ENCODE measurements at regions not wholly inside any gene's neighbourhood (a gene's known extent, or its start where the extent isn't known, plus 50 kb on each side); places are given as distances from the start of the nearest gene placed in this dataset.

- no peak for TF ChIP-seq CTCF (IDR thresholded peaks at IDR 0.05)
- Histone ChIP-seq H3K27ac (ENCODE audit: low read length) (no peak overlapping the region), H3K4me3 (ENCODE audit: low read length) (no peak overlapping the region), H3K4me1 (ENCODE audit: control insufficient read depth, insufficient read depth, low read length) (no peaks in the 10 kb centered on the region), H3K27me3 (ENCODE audit: control insufficient read depth, insufficient read depth, low read length) (no peaks in the 10 kb centered on the region), H3K36me3 (ENCODE audit: control insufficient read depth, insufficient read depth, low read length) (no peaks in the 10 kb centered on the region), H3K9me3 (ENCODE audit: control insufficient read depth, insufficient read depth, low read length) (no peaks in the 10 kb centered on the region)
- ATAC-seq = no peak
- H3K4me3 Mint-ChIP-seq = no peak overlapping the region
- H3K36me3 Mint-ChIP-seq = no peaks in the 10 kb centered on the region
- no peaks in the 10 kb centered on the region for H3K27me3 Mint-ChIP-seq (ENCODE audit: low read depth in 2 of 2)
- intact Hi-C loops (cut with micrococcal nuclease) = no loop called here
- no peaks in the 10 kb centered on the region for H3K4me1 Mint-ChIP-seq
- H3K27ac Mint-ChIP-seq = no peak overlapping the region
- H3K9me3 Mint-ChIP-seq = peaks cover 14 to 20% of the 10 kb centered on the region in 2 donors
- WGBS (ENCODE audit: insufficient coverage) = 37% methylated on average over 1 of the region's 1 CpG
- no peak for DNase-seq
Measured at GRCh38 chr5:165397516-165397915, 1892.1 kb downstream of the MAT2B start.

- Histone ChIP-seq H3K27ac (ENCODE audit: low read length) (no peak overlapping the region), H3K4me3 (ENCODE audit: low read length) (no peak overlapping the region), H3K36me3 (ENCODE audit: control insufficient read depth, insufficient read depth, low read length) (no peaks in the 10 kb centered on the region), H3K27me3 (ENCODE audit: control insufficient read depth, insufficient read depth, low read length) (no peaks in the 10 kb centered on the region), H3K9me3 (ENCODE audit: control insufficient read depth, insufficient read depth, low read length) (no peaks in the 10 kb centered on the region), H3K4me1 (ENCODE audit: control insufficient read depth, insufficient read depth, low read length) (no peaks in the 10 kb centered on the region)
- no peaks in the 10 kb centered on the region for H3K27me3 Mint-ChIP-seq (ENCODE audit: low read depth in 2 of 2)
- H3K27ac Mint-ChIP-seq = no peak overlapping the region
- H3K9me3 Mint-ChIP-seq = peaks cover 12 to 13% of the 10 kb centered on the region in 2 donors
- ATAC-seq = no peak
- TF ChIP-seq CTCF (IDR thresholded peaks at IDR 0.05) = no peak
- no peaks in the 10 kb centered on the region for H3K4me1 Mint-ChIP-seq
- H3K4me3 Mint-ChIP-seq = no peak overlapping the region
- no peak for DNase-seq
- no peaks in the 10 kb centered on the region for H3K36me3 Mint-ChIP-seq
- intact Hi-C loops (cut with micrococcal nuclease) = no loop called here
Measured at GRCh38 chr5:165400086-165400485, 1894.7 kb downstream of the MAT2B start.

- Histone ChIP-seq H3K27me3 (ENCODE audit: control insufficient read depth, insufficient read depth, low read length) (no peaks in the 10 kb centered on the region), H3K4me1 (ENCODE audit: control insufficient read depth, insufficient read depth, low read length) (no peaks in the 10 kb centered on the region), H3K4me3 (ENCODE audit: low read length) (no peak overlapping the region), H3K9me3 (ENCODE audit: control insufficient read depth, insufficient read depth, low read length) (peaks cover 2% of the 10 kb centered on the region), H3K27ac (ENCODE audit: low read length) (no peak overlapping the region), H3K36me3 (ENCODE audit: control insufficient read depth, insufficient read depth, low read length) (no peaks in the 10 kb centered on the region)
- Mint-ChIP-seq H3K4me1 (no peaks in the 10 kb centered on the region), H3K36me3 (peaks cover 10% of the 10 kb centered on the region), H3K27ac (no peak overlapping the region), H3K27me3 (ENCODE audit: low read depth in 2 of 2) (no peaks in the 10 kb centered on the region), H3K4me3 (no peak overlapping the region), H3K9me3 (peaks cover 16 to 33% of the 10 kb centered on the region in 2 donors)
- ATAC-seq (no peak), DNase-seq (no peak)
- no CpG with 5 or more reads among the region's 2 CpGs for WGBS (ENCODE audit: insufficient coverage)
- intact Hi-C loops (cut with micrococcal nuclease) = no loop called here
- TF ChIP-seq CTCF (IDR thresholded peaks at IDR 0.05) = no peak
Measured at GRCh38 chr5:165404917-165405316, 1899.5 kb downstream of the MAT2B start.

GRCh38 chr5:165405340-165405739 is 1899.9 kb downstream of the MAT2B start:
- no peak overlapping the region for H3K4me3 ChIP-seq (ENCODE audit: low read length)
- ATAC-seq (no peak), DNase-seq (no peak)
- no peaks in the 10 kb centered on the region for H3K27me3 ChIP-seq (ENCODE audit: control insufficient read depth, insufficient read depth, low read length)
- no peaks in the 10 kb centered on the region for H3K4me1 ChIP-seq (ENCODE audit: control insufficient read depth, insufficient read depth, low read length)
- no peak overlapping the region for H3K27ac ChIP-seq (ENCODE audit: low read length)
- no peaks in the 10 kb centered on the region for H3K36me3 ChIP-seq (ENCODE audit: control insufficient read depth, insufficient read depth, low read length)
- TF ChIP-seq CTCF (IDR thresholded peaks at IDR 0.05) = no peak
- H3K27me3 Mint-ChIP-seq (ENCODE audit: low read depth in 2 of 2) = no peaks in the 10 kb centered on the region
- intact Hi-C loops (cut with micrococcal nuclease) = no loop called here
- no CpG with 5 or more reads among the region's 1 CpG for WGBS (ENCODE audit: insufficient coverage)
- H3K4me3 Mint-ChIP-seq = no peak overlapping the region
- H3K36me3 Mint-ChIP-seq = peaks cover 10% of the 10 kb centered on the region
- peaks cover 2% of the 10 kb centered on the region for H3K9me3 ChIP-seq (ENCODE audit: control insufficient read depth, insufficient read depth, low read length)
- no peak overlapping the region for H3K27ac Mint-ChIP-seq
- no peaks in the 10 kb centered on the region for H3K4me1 Mint-ChIP-seq
- H3K9me3 Mint-ChIP-seq = peaks cover 16 to 33% of the 10 kb centered on the region in 2 donors

Data from natural killer cell (primary cell).